ENCODE measurements at regions not wholly inside any gene's neighbourhood (a gene's known extent, or its start where the extent isn't known, plus 50 kb on each side); places are given as distances from the start of the nearest gene placed in this dataset.
A peak's percentile ranks its signal among the peaks of the same experiment; 100 is the strongest.
"Not testable (repeated sequence)": the region's sequence is repeated elsewhere in the genome, so short reads cannot be mapped to it uniquely, and the experiment has no call there.

GRCh38 chr7:56373314-56373713 lies 257.1 kb upstream of the NUPR2 start:
- H3K4me2 ChIP-seq (ENCODE audit: low read depth, low read length); H3K27ac ChIP-seq (ENCODE audit: insufficient read depth, low read length); H2BK15ac ChIP-seq (ENCODE audit: low read depth, low read length); H3K9ac ChIP-seq (ENCODE audit: low read depth, low read length); H3K4me3 ChIP-seq (ENCODE audit: insufficient read depth, low read depth, low read length); H3K9me1 ChIP-seq (ENCODE audit: insufficient read depth, low read length); H3K14ac ChIP-seq (replicated peaks; ENCODE audit: low read depth, low read length); CTCF ChIA-PET; H2BK20ac ChIP-seq (ENCODE audit: low read depth, low read length); H3K79me1 ChIP-seq (ENCODE audit: low read depth in 1 of 2, low read length in 2 of 2); H3K18ac ChIP-seq (ENCODE audit: low read depth, low read length); BruUV-seq (replicated peaks); H2AFZ ChIP-seq (replicated peaks; ENCODE audit: low read length, poor library complexity); H3K4ac ChIP-seq (ENCODE audit: low read depth, low read length); H3K27me3 ChIP-seq (ENCODE audit: control insufficient read depth, insufficient read depth, low read length); H3K23ac ChIP-seq (ENCODE audit: low read depth, low read length); dilution Hi-C loops (cut with HindIII; ENCODE audit: low sequenced_read_pairs, unreplicated experiment); H4K20me1 ChIP-seq (ENCODE audit: insufficient read depth, low read length); H2BK120ac ChIP-seq (ENCODE audit: low read depth, low read length); H3K9me3 ChIP-seq (ENCODE audit: control insufficient read depth, insufficient read depth, low read length); H4K5ac ChIP-seq (ENCODE audit: low read depth, low read length); POLR2A ChIA-PET (ENCODE audit: unreplicated experiment); H4K91ac ChIP-seq (ENCODE audit: insufficient read depth, low read depth, low read length); H3K36me3 ChIP-seq (ENCODE audit: control insufficient read depth, insufficient read depth, low read length); H2AK5ac ChIP-seq (ENCODE audit: low read depth, low read length); ATAC-seq (ENCODE audit: low read depth); H4K8ac ChIP-seq (ENCODE audit: low read depth in 2 of 2, low read length in 2 of 2); H3K4me1 ChIP-seq (ENCODE audit: control insufficient read depth, insufficient read depth, low read length); intact Hi-C loops (cut with micrococcal nuclease); H2AK9ac ChIP-seq (replicated peaks; ENCODE audit: low read depth, low read length, poor library complexity); H2BK5ac ChIP-seq (ENCODE audit: low read depth, low read length, poor library complexity, severe bottlenecking); H3K56ac ChIP-seq (ENCODE audit: extremely low read depth, insufficient read depth, low read length); in situ Hi-C loops (cut with MboI; ENCODE audit: low sequenced_read_pairs): not testable (repeated sequence)
- peak; percentile 8 for DNase-seq
- WGBS, 2 experiments (ENCODE audit: extremely low coverage in 2 of 2, insufficient read length in 1 of 2), result 80% methylated on average over 2 of the region's 24 CpGs; no CpG with 5 or more reads in 1 of the 2 experiments

- intact Hi-C loops (cut with micrococcal nuclease); H3K27me3 ChIP-seq (ENCODE audit: control insufficient read depth, insufficient read depth, low read length); H3K9me3 ChIP-seq (ENCODE audit: control insufficient read depth, insufficient read depth, low read length); dilution Hi-C loops (cut with HindIII; ENCODE audit: low sequenced_read_pairs, unreplicated experiment); H2BK5ac ChIP-seq (ENCODE audit: low read depth, low read length, poor library complexity, severe bottlenecking); H2BK20ac ChIP-seq (ENCODE audit: low read depth, low read length); H3K23ac ChIP-seq (ENCODE audit: low read depth, low read length); H3K4me2 ChIP-seq (ENCODE audit: low read depth, low read length); H3K4me1 ChIP-seq (ENCODE audit: control insufficient read depth, insufficient read depth, low read length); H3K18ac ChIP-seq (ENCODE audit: low read depth, low read length); CTCF ChIA-PET; H3K56ac ChIP-seq (ENCODE audit: extremely low read depth, insufficient read depth, low read length); H3K79me1 ChIP-seq (ENCODE audit: low read depth in 1 of 2, low read length in 2 of 2); H3K4ac ChIP-seq (ENCODE audit: low read depth, low read length); H4K5ac ChIP-seq (ENCODE audit: low read depth, low read length); H2AK5ac ChIP-seq (ENCODE audit: low read depth, low read length); H3K9me1 ChIP-seq (ENCODE audit: insufficient read depth, low read length); BruUV-seq (replicated peaks); DNase-seq; H4K91ac ChIP-seq (ENCODE audit: insufficient read depth, low read depth, low read length); H2AFZ ChIP-seq (replicated peaks; ENCODE audit: low read length, poor library complexity); H4K8ac ChIP-seq (ENCODE audit: low read depth in 2 of 2, low read length in 2 of 2); H2BK120ac ChIP-seq (ENCODE audit: low read depth, low read length); in situ Hi-C loops (cut with MboI; ENCODE audit: low sequenced_read_pairs); H3K9ac ChIP-seq (ENCODE audit: low read depth, low read length); ATAC-seq (ENCODE audit: low read depth); H3K4me3 ChIP-seq (ENCODE audit: insufficient read depth, low read depth, low read length); H4K20me1 ChIP-seq (ENCODE audit: insufficient read depth, low read length); POLR2A ChIA-PET (ENCODE audit: unreplicated experiment); H3K14ac ChIP-seq (replicated peaks; ENCODE audit: low read depth, low read length); H3K27ac ChIP-seq (ENCODE audit: insufficient read depth, low read length); H2AK9ac ChIP-seq (replicated peaks; ENCODE audit: low read depth, low read length, poor library complexity); H3K36me3 ChIP-seq (ENCODE audit: control insufficient read depth, insufficient read depth, low read length); H2BK15ac ChIP-seq (ENCODE audit: low read depth, low read length): not testable (repeated sequence)
- no CpG with 5 or more reads among the region's 27 CpGs for WGBS, 2 experiments (ENCODE audit: extremely low coverage in 2 of 2, insufficient read length in 1 of 2)
Measured at GRCh38 chr7:56371792-56372191, 255.6 kb upstream of the NUPR2 start.
